Osteoblast (primary cell): ENCODE measurements at regions not wholly inside any gene's neighbourhood (a gene's known extent, or its start where the extent isn't known, plus 50 kb on each side); places are given as distances from the start of the nearest gene placed in this dataset.

Experiments
- DNase-seq: peaks from one replicate; pipeline ENCODE4 v3.0.0; 2011; ENCODE audit warnings: low spot score, mixed read lengths; ENCODE audit not compliant: insufficient read length; ENCODE audit errors: missing footprints
- H2AFZ ChIP-seq: 2 replicates; pipeline ENCODE4 v1.6.0; 2011; ENCODE audit warnings: mild to moderate bottlenecking, low read length
- H3K27ac ChIP-seq: 2 replicates; pipeline ENCODE4 v1.5.1; 2011; ENCODE audit warnings: mild to moderate bottlenecking, low read depth, low read length, moderate library complexity
- H3K27me3 ChIP-seq: 2 replicates; pipeline ENCODE4 v1.6.0; 2012; ENCODE audit warnings: mild to moderate bottlenecking, control low read depth, inconsistent platforms, low read length, moderate library complexity; ENCODE audit not compliant: insufficient read depth
- H3K36me3 ChIP-seq: 2 replicates; pipeline ENCODE4 v1.5.1; 2011; ENCODE audit warnings: mild to moderate bottlenecking, low read length, control low read depth, moderate library complexity; ENCODE audit not compliant: insufficient read depth
- H3K4me1 ChIP-seq: 2 replicates; pipeline ENCODE4 v1.5.1; 2011; ENCODE audit warnings: mild to moderate bottlenecking, low read length, control low read depth, moderate library complexity; ENCODE audit not compliant: insufficient read depth
- H3K4me2 ChIP-seq: 2 replicates; pipeline ENCODE4 v1.6.0; 2011; ENCODE audit warnings: mild to moderate bottlenecking, low read length; ENCODE audit not compliant: insufficient read depth
- H3K4me3 ChIP-seq: fragments of 200-600 bp; sonication (generic); 3 replicates; pipeline ENCODE4 v1.5.1; 2012; ENCODE audit warnings: mild to moderate bottlenecking, low read length, inconsistent platforms; ENCODE audit not compliant: insufficient read depth
- H3K79me2 ChIP-seq: 2 replicates; pipeline ENCODE4 v1.6.0; 2012; ENCODE audit warnings: mild to moderate bottlenecking, low read length, control low read depth, inconsistent platforms; ENCODE audit not compliant: insufficient read depth
- H3K9me3 ChIP-seq: 2 replicates; pipeline ENCODE4 v1.5.1; 2011; ENCODE audit warnings: low read depth, low read length, control low read depth
- H4K20me1 ChIP-seq: 2 replicates; pipeline ENCODE4 v1.6.0; 2012; ENCODE audit warnings: mild to moderate bottlenecking, low read length, control low read depth; ENCODE audit not compliant: insufficient read depth
- TF ChIP-seq, protein P1 (sequence below): IDR thresholded peaks from 2 replicates; pipeline ENCODE4 v1.5.1; 2011; ENCODE audit warnings: mild to moderate bottlenecking, low read depth, low read length, moderate library complexity; ENCODE audit errors: extremely low read depth

DNA sequence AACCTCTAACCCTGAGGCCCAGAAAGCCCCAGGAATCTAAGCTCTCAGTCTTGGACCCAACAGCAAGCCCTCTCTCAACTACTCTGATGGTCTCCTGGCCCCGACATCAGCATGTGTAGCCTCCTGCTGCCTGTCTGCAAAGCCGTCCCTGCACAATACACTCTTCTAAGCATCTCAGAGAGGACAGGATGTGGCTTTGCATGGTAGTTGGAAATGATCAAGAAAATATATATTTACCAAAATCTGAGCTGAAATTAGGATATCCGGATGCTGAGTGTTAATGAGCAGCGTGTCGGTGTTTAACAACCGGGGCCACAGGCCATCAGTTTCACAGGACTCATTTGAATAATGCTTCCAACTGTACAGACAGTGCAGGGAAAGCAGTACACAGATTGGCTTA lies 59.1 kb upstream of the SIM2 start:
- no peaks in the 10 kb centered on the region for H3K4me1 ChIP-seq
- no peak overlapping the region for H3K4me3 ChIP-seq
- no peaks in the 10 kb centered on the region for H3K36me3 ChIP-seq
- H2AFZ ChIP-seq = no peak overlapping the region
- no peak overlapping the region for H3K4me2 ChIP-seq
- H3K27ac ChIP-seq = no peak overlapping the region
- no peaks in the 10 kb centered on the region for H3K9me3 ChIP-seq
- no peaks in the 10 kb centered on the region for H4K20me1 ChIP-seq
- H3K79me2 ChIP-seq = no peaks in the 10 kb centered on the region
- no peaks in the 10 kb centered on the region for H3K27me3 ChIP-seq
- DNase-seq = no peak
- TF ChIP-seq, protein P1, sequence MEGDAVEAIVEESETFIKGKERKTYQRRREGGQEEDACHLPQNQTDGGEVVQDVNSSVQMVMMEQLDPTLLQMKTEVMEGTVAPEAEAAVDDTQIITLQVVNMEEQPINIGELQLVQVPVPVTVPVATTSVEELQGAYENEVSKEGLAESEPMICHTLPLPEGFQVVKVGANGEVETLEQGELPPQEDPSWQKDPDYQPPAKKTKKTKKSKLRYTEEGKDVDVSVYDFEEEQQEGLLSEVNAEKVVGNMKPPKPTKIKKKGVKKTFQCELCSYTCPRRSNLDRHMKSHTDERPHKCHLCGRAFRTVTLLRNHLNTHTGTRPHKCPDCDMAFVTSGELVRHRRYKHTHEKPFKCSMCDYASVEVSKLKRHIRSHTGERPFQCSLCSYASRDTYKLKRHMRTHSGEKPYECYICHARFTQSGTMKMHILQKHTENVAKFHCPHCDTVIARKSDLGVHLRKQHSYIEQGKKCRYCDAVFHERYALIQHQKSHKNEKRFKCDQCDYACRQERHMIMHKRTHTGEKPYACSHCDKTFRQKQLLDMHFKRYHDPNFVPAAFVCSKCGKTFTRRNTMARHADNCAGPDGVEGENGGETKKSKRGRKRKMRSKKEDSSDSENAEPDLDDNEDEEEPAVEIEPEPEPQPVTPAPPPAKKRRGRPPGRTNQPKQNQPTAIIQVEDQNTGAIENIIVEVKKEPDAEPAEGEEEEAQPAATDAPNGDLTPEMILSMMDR = no peak

DNA sequence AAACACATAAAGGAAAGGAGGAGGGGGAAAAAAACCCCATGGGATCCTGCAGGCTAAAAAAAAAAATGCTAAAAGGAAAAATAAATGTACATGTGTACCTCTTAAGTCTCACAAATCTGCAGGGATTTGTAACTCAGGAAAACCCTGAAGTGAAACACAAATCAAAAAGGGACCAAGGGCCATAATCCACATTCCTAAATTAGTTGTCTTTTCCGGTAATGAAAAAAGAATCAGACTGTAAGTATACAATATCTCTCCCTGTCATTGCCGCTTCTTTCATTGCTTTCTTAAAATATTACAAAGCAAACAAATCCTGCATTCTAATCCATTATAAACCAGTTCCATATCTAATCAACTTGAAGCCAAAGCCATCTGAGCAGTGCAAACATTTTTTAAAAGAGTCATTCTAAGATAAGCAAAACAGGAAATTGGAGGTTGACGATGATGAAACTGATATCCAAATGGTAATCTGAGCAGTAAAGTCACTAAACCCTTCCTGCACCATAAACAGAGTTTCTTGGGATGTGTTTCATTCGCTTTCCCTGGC lies 58.7 kb upstream of the SIM2 start:
- H3K27me3 ChIP-seq = no peaks in the 10 kb centered on the region
- H3K79me2 ChIP-seq = no peaks in the 10 kb centered on the region
- no peak overlapping the region for H2AFZ ChIP-seq
- H3K4me3 ChIP-seq = no peak overlapping the region
- TF ChIP-seq, protein P1 = no peak
- no peak overlapping the region for H3K4me2 ChIP-seq
- no peaks in the 10 kb centered on the region for H3K9me3 ChIP-seq
- DNase-seq = no peak
- H4K20me1 ChIP-seq = no peaks in the 10 kb centered on the region
- H3K36me3 ChIP-seq = no peaks in the 10 kb centered on the region
- no peak overlapping the region for H3K27ac ChIP-seq
- H3K4me1 ChIP-seq = no peaks in the 10 kb centered on the region

DNA sequence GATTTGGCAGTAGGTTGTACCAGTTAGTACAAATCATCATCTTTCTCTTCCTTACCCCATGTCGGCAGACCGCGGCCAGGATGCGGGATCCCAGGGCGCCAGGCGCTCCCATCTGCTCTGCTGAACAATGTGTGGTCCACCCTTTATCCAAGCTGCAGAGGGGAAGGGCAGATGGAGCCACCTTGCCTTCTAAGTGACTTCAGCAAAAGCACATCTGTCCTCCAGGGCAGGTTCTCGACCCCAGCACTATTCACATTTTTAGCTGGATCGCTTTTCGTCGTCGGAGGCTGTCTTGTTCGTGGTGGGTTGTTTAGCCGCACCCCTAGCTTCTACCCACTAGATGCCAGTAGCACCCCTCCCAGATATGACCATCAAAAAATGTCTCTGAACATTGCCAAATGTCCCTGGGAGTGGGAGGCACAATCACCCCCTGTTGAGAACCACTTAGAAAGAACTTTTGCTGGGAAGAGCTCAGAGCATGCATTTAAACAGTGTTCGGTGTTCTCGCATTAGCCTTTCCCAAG lies 58.1 kb upstream of the SIM2 start:
- no peak overlapping the region for H2AFZ ChIP-seq
- no peak overlapping the region for H3K4me3 ChIP-seq
- H3K9me3 ChIP-seq = no peaks in the 10 kb centered on the region
- H3K36me3 ChIP-seq = no peaks in the 10 kb centered on the region
- H3K4me1 ChIP-seq = no peaks in the 10 kb centered on the region
- no peak overlapping the region for H3K4me2 ChIP-seq
- H3K79me2 ChIP-seq = no peaks in the 10 kb centered on the region
- TF ChIP-seq, protein P1 = no peak
- H3K27me3 ChIP-seq = no peaks in the 10 kb centered on the region
- H3K27ac ChIP-seq = no peak overlapping the region
- DNase-seq = no peak
- H4K20me1 ChIP-seq = no peaks in the 10 kb centered on the region

DNA sequence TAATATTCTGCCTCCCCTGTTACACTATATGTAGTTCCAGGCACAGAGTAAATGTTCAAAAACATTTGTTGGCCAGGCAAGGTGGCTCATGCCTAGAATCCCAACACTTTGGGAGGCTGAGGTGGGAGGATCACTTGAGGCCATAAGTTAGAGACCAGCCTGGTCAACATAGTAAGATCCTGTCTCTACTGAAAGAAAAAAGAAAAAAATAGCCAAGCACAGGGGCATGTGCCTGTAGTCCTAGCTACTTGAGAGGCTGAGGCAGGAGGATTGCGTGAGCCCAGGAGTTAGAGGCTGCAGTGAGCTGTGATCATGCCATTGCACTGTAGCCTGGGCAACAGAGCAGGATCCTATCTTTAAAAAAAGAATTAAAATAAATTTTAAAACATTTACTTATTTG lies 57.6 kb upstream of the SIM2 start:
- peaks cover 3% of the 10 kb centered on the region for H3K27me3 ChIP-seq
- H3K4me3 ChIP-seq = no peak overlapping the region
- H3K4me2 ChIP-seq = no peak overlapping the region
- no peak for DNase-seq
- TF ChIP-seq, protein P1 = no peak
- H2AFZ ChIP-seq = no peak overlapping the region
- no peaks in the 10 kb centered on the region for H4K20me1 ChIP-seq
- H3K36me3 ChIP-seq = no peaks in the 10 kb centered on the region
- no peak overlapping the region for H3K27ac ChIP-seq
- no peaks in the 10 kb centered on the region for H3K9me3 ChIP-seq
- no peaks in the 10 kb centered on the region for H3K79me2 ChIP-seq
- no peaks in the 10 kb centered on the region for H3K4me1 ChIP-seq
